ENCODE measurements at regions not wholly inside any gene's neighbourhood (a gene's known extent, or its start where the extent isn't known, plus 50 kb on each side); places are given as distances from the start of the nearest gene placed in this dataset.

DNA sequence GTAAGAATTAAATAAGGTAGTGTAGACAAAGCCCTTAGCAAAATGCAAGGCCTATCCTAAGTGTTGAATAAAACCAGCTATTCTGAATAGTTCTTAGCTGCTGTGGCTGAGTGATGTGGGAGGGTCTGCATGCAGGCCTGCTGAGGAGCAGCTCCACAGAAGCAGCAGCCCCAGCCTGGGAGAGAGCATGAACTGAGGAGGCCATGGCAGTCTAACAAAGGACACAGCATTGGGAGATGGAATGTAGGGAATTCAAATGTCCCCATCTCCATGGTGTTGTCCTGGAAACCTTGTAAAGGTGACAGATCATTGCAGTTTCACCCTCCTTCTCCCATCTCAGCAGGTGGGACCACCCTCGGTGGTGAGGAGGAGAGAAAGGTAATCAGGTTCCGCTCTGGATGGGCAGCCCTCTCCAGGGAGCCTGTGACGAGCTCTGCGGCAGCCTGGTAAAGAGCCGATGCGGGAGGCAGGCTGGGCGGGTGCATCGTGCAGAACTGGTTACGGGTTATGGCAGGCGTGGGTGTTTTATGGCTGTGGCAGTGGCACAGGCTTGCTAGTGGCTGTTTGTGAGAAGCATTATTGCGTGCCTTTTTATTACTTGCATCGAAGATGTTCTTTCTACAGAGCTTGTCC lies 199.9 kb upstream of the GLRA1 start:
- Histone ChIP-seq H3K36me3 (ENCODE audit: control insufficient read depth in 2 of 3, insufficient read depth in 3 of 3, low read length in 3 of 3) (no peaks in the 10 kb centered on the region), H3K4me3 (ENCODE audit: low read length in 3 of 3) (no peak overlapping the region), H3K9ac (ENCODE audit: low read length in 3 of 3) (no peak overlapping the region), H3K4me1 (ENCODE audit: control insufficient read depth in 2 of 3, insufficient read depth in 2 of 3, low read depth in 1 of 3, low read length in 3 of 3) (no peaks in the 10 kb centered on the region), H3K27me3 (ENCODE audit: control insufficient read depth, insufficient read depth, low read length) (no peaks in the 10 kb centered on the region), H3K9me3 (ENCODE audit: control insufficient read depth in 2 of 3, insufficient read depth in 1 of 3, low read length in 3 of 3) (no peaks in the 10 kb centered on the region), H3K27ac (ENCODE audit: low read depth in 2 of 2, low read length in 2 of 2) (no peak overlapping the region)
- intact Hi-C loops (cut with DNase I), result no loop called here
- FAIRE-seq, result no peak
- TF ChIP-seq, protein P1, sequence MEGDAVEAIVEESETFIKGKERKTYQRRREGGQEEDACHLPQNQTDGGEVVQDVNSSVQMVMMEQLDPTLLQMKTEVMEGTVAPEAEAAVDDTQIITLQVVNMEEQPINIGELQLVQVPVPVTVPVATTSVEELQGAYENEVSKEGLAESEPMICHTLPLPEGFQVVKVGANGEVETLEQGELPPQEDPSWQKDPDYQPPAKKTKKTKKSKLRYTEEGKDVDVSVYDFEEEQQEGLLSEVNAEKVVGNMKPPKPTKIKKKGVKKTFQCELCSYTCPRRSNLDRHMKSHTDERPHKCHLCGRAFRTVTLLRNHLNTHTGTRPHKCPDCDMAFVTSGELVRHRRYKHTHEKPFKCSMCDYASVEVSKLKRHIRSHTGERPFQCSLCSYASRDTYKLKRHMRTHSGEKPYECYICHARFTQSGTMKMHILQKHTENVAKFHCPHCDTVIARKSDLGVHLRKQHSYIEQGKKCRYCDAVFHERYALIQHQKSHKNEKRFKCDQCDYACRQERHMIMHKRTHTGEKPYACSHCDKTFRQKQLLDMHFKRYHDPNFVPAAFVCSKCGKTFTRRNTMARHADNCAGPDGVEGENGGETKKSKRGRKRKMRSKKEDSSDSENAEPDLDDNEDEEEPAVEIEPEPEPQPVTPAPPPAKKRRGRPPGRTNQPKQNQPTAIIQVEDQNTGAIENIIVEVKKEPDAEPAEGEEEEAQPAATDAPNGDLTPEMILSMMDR (IDR thresholded peaks at IDR 0.05; ENCODE audit: borderline replicate concordance, extremely low read depth, insufficient read depth), result no peak
- DNase-seq, result peak in 1 of 5 donors; percentile 35

DNA sequence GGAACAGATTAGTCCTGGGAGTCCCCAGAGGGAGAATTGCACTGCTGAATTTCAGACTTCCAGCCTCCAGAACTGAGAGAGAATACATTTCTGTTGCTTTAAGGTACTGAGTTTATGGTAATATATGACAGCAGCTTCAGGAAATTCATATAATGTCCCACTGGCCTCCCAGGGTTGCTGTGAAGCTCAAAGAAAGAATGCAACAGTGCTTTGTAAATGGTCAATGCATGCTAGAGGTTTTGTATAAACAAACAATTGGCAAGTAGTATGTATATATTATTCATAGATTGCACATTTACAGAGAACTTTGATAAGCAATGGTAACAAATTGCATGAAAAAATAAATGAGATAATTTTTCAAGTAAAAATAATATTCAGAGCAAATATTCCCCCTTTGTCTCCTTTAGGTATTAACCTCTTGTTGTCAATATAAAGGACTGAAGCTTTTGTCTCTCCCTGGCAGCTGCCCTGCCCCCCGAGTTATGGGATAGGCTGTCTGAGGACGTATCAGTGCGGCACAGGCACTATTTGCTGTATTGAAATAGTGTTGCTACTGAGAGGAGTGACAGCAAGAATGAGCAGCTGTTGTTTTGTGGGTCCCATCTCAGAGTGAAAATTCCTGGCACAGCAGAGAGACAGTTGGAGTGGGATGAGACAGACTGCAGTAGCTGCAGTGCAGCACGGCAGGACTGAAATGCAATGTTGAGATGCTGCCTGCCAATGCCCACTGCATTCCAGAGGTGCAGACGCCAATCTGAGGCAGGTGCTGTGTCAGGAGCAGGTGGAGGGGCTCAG lies 194.2 kb upstream of the GLRA1 start:
- Histone ChIP-seq H3K9ac (ENCODE audit: low read length in 3 of 3) (no peak overlapping the region), H3K27me3 (ENCODE audit: control insufficient read depth, insufficient read depth, low read length) (no peaks in the 10 kb centered on the region), H3K9me3 (ENCODE audit: control insufficient read depth in 2 of 3, insufficient read depth in 1 of 3, low read length in 3 of 3) (no peaks in the 10 kb centered on the region), H3K4me3 (ENCODE audit: low read length in 3 of 3) (no peak overlapping the region), H3K4me1 (ENCODE audit: control insufficient read depth in 2 of 3, insufficient read depth in 2 of 3, low read depth in 1 of 3, low read length in 3 of 3) (no peaks in the 10 kb centered on the region), H3K27ac (ENCODE audit: low read depth in 2 of 2, low read length in 2 of 2) (no peak overlapping the region), H3K36me3 (ENCODE audit: control insufficient read depth in 2 of 3, insufficient read depth in 3 of 3, low read length in 3 of 3) (no peaks in the 10 kb centered on the region)
- FAIRE-seq (no peak), DNase-seq (no peak)
- intact Hi-C loops (cut with DNase I), result no loop called here
- TF ChIP-seq, protein P1 (IDR thresholded peaks at IDR 0.05; ENCODE audit: borderline replicate concordance, extremely low read depth, insufficient read depth), result no peak

DNA sequence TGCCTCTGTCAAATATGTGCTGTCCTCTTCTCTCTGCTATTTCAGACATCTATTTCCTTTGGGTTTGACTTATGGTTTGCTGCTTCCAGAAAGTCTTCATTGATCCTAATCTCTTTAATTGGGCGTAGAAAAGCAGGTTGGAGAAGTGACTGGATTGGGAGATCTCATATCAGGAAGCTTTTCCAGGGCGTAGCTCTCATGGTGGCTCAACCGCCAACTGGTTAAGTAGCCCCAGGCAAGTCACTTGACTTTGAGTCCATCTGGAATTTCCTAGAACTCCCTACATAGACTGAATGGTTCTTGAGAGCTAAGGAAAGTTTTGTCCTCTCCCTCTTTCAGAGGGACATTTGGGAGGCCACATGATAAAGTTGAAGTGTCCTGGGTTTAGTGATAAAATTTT lies 192.3 kb upstream of the GLRA1 start:
- no peak overlapping the region for H3K27ac ChIP-seq (ENCODE audit: low read depth in 2 of 2, low read length in 2 of 2)
- DNase-seq, result no peak
- H3K9me3 ChIP-seq (ENCODE audit: control insufficient read depth in 2 of 3, insufficient read depth in 1 of 3, low read length in 3 of 3), result no peaks in the 10 kb centered on the region
- FAIRE-seq, result no peak
- no peaks in the 10 kb centered on the region for H3K36me3 ChIP-seq (ENCODE audit: control insufficient read depth in 2 of 3, insufficient read depth in 3 of 3, low read length in 3 of 3)
- no peak overlapping the region for H3K9ac ChIP-seq (ENCODE audit: low read length in 3 of 3)
- H3K27me3 ChIP-seq (ENCODE audit: control insufficient read depth, insufficient read depth, low read length), result no peaks in the 10 kb centered on the region
- H3K4me3 ChIP-seq (ENCODE audit: low read length in 3 of 3), result no peak overlapping the region
- no peaks in the 10 kb centered on the region for H3K4me1 ChIP-seq (ENCODE audit: control insufficient read depth in 2 of 3, insufficient read depth in 2 of 3, low read depth in 1 of 3, low read length in 3 of 3)
- TF ChIP-seq, protein P1 (IDR thresholded peaks at IDR 0.05; ENCODE audit: borderline replicate concordance, extremely low read depth, insufficient read depth), result no peak
- intact Hi-C loops (cut with DNase I), result no loop called here
